Upper lobe of left lung (tissue), 6 donors: ENCODE measurements at regions not wholly inside any gene's neighbourhood (a gene's known extent, or its start where the extent isn't known, plus 50 kb on each side); places are given as distances from the start of the nearest gene placed in this dataset.

ENCODE experiments used
- ATAC-seq, 2 donors: fragments of 200-7000 bp; cut with Tn5 transposase; one replicate each; pipeline ENCODE4 v1.9.1; 2022; ENCODE audit warnings: mild to moderate bottlenecking in 2 of 2, moderate library complexity in 2 of 2; ENCODE audit not compliant: low FRiP score in 2 of 2
- DNase-seq, 2 donors: peaks; one replicate each; pipeline ENCODE4 v3.0.0-alpha.2; 2019 to 2020
- H3K27ac ChIP-seq, 4 donors: fragments of 200-600 bp; sonication (generic); one replicate each; pipeline ENCODE4 v1.5.1; 2016 to 2019
- H3K27me3 ChIP-seq, 4 donors: fragments of 200-600 bp; sonication (generic); one replicate each; pipeline ENCODE4 v1.5.1; 2017 to 2019
- H3K36me3 ChIP-seq, 4 donors: fragments of 200-600 bp; sonication (generic); one replicate each; pipeline ENCODE4 v1.5.1; 2016 to 2019
- H3K4me1 ChIP-seq, 4 donors: fragments of 200-600 bp; sonication (generic); one replicate each; pipeline ENCODE4 v1.5.1; 2018 to 2019
- H3K4me3 ChIP-seq, 4 donors: fragments of 200-600 bp; sonication (generic); one replicate each; pipeline ENCODE4 v1.5.1; 2017 to 2019; ENCODE audit warnings: mild to moderate bottlenecking in 2 of 4, moderate library complexity in 1 of 4
- H3K9me3 ChIP-seq, 4 donors: fragments of 200-600 bp; sonication (generic); one replicate each; pipeline ENCODE4 v1.5.1; 2018 to 2019
- CTCF ChIP-seq, 6 experiments: fragments of 450-650 bp in 4 of 6; fragments of 200-600 bp in 2 of 6; sonication (generic) in 2 of 6; IDR thresholded peaks; one replicate each; pipeline ENCODE4 v1.5.1; 2016 to 2019; ENCODE audit warnings: antibody characterized with exemption in 6 of 6
- EP300 ChIP-seq, 4 donors: sonication (generic); formaldehyde crosslinking; IDR thresholded peaks; one replicate each; pipeline ENCODE4 v1.5.1; 2017; ENCODE audit warnings: antibody characterized with exemption in 4 of 4, control low read depth in 2 of 4
- POLR2A ChIP-seq, 4 donors: fragments of 450-650 bp; IDR thresholded peaks; one replicate each; pipeline ENCODE4 v1.5.1; 2016 to 2017; ENCODE audit warnings: antibody characterized with exemption in 4 of 4, mild to moderate bottlenecking in 2 of 4
- POLR2AphosphoS5 ChIP-seq, 2 donors: sonication (generic); formaldehyde crosslinking; IDR thresholded peaks; one replicate each; pipeline ENCODE4 v1.5.1; 2017; ENCODE audit warnings: antibody characterized with exemption in 2 of 2
- WGBS, 2 donors: methylation state at CpG; one replicate each; pipeline ENCODE4 v1.1.5; 2017 to 2018; 5-methylcytosine and 5-hydroxymethylcytosine counted together
- donor health status: DM: no; HTN: no; CAD: no; lungs with moderate emphysema.
- donor health status: DM: no; HTN: yes; CAD: no; lungs with severe emphysema.

- H3K4me1 ChIP-seq: peaks cover 0 to 5% (median 0%) of the 10 kb centered on the region in 4 donors
- no peak for ATAC-seq
- H3K9me3 ChIP-seq: no peaks in the 10 kb centered on the region
- no peak overlapping the region for H3K4me3 ChIP-seq
- TF ChIP-seq EP300 (IDR thresholded peaks at IDR 0.05): no peak
- TF ChIP-seq CTCF (IDR thresholded peaks at IDR 0.05): no peak
- no peak for TF ChIP-seq POLR2A (IDR thresholded peaks at IDR 0.05)
- TF ChIP-seq POLR2AphosphoS5 (IDR thresholded peaks at IDR 0.05): no peak
- no peak for DNase-seq
- no peaks in the 10 kb centered on the region for H3K36me3 ChIP-seq
- H3K27ac ChIP-seq: no peak overlapping the region
- no peaks in the 10 kb centered on the region for H3K27me3 ChIP-seq
These were observed 101.2 kb upstream of the EFNA5 start for GRCh38 chr5:107771926-107772325.

- DNase-seq (no peak), ATAC-seq (no peak)
- Histone ChIP-seq H3K27ac (no peak overlapping the region), H3K27me3 (no peaks in the 10 kb centered on the region), H3K4me1 (peaks cover 0 to 5% (median 0%) of the 10 kb centered on the region in 4 donors), H3K9me3 (no peaks in the 10 kb centered on the region), H3K36me3 (no peaks in the 10 kb centered on the region), H3K4me3 (no peak overlapping the region)
- TF ChIP-seq POLR2A (IDR thresholded peaks at IDR 0.05) (no peak), EP300 (IDR thresholded peaks at IDR 0.05) (no peak), CTCF (IDR thresholded peaks at IDR 0.05) (no peak), POLR2AphosphoS5 (IDR thresholded peaks at IDR 0.05) (no peak)
- WGBS, 2 donors: 82 to 90% methylated on average over 7 of the region's 7 CpGs
These were observed 99.3 kb upstream of the EFNA5 start for GRCh38 chr5:107770051-107770450.

- H3K4me1 ChIP-seq: peaks cover 0 to 5% (median 0%) of the 10 kb centered on the region in 4 donors
- H3K4me3 ChIP-seq: no peak overlapping the region
- H3K27me3 ChIP-seq: no peaks in the 10 kb centered on the region
- 79 to 83% methylated on average over 5 of the region's 5 CpGs for WGBS, 2 donors
- ATAC-seq (no peak), DNase-seq (no peak)
- no peaks in the 10 kb centered on the region for H3K36me3 ChIP-seq
- TF ChIP-seq POLR2A (IDR thresholded peaks at IDR 0.05): no peak
- no peak for TF ChIP-seq CTCF (IDR thresholded peaks at IDR 0.05)
- no peak for TF ChIP-seq POLR2AphosphoS5 (IDR thresholded peaks at IDR 0.05)
- no peak for TF ChIP-seq EP300 (IDR thresholded peaks at IDR 0.05)
- no peak overlapping the region for H3K27ac ChIP-seq
- H3K9me3 ChIP-seq: no peaks in the 10 kb centered on the region
These were observed 98.8 kb upstream of the EFNA5 start for GRCh38 chr5:107769519-107769918.

GRCh38 chr5:107766972-107767371, 96.2 kb upstream of the EFNA5 start:
- no peak overlapping the region for H3K27ac ChIP-seq
- H3K36me3 ChIP-seq: no peaks in the 10 kb centered on the region
- ATAC-seq: no peak
- no peaks in the 10 kb centered on the region for H3K27me3 ChIP-seq
- no peaks in the 10 kb centered on the region for H3K9me3 ChIP-seq
- TF ChIP-seq POLR2A (IDR thresholded peaks at IDR 0.05) (no peak), POLR2AphosphoS5 (IDR thresholded peaks at IDR 0.05) (no peak), EP300 (IDR thresholded peaks at IDR 0.05) (no peak), CTCF (IDR thresholded peaks at IDR 0.05) (no peak)
- DNase-seq: no peak
- no peaks in the 10 kb centered on the region for H3K4me1 ChIP-seq
- 91 to 96% methylated on average over 3 of the region's 3 CpGs for WGBS, 2 donors
- H3K4me3 ChIP-seq: no peak overlapping the region

GRCh38 chr5:107766439-107766838, 95.7 kb upstream of the EFNA5 start:
- DNase-seq: no peak
- no peak overlapping the region for H3K27ac ChIP-seq
- H3K9me3 ChIP-seq: no peaks in the 10 kb centered on the region
- H3K4me1 ChIP-seq: no peaks in the 10 kb centered on the region
- ATAC-seq: no peak
- TF ChIP-seq EP300 (IDR thresholded peaks at IDR 0.05): no peak
- no peak for TF ChIP-seq POLR2A (IDR thresholded peaks at IDR 0.05)
- TF ChIP-seq CTCF (IDR thresholded peaks at IDR 0.05): no peak
- TF ChIP-seq POLR2AphosphoS5 (IDR thresholded peaks at IDR 0.05): no peak
- H3K27me3 ChIP-seq: no peaks in the 10 kb centered on the region
- H3K36me3 ChIP-seq: no peaks in the 10 kb centered on the region
- H3K4me3 ChIP-seq: no peak overlapping the region
- WGBS, 2 donors: 51 to 53% methylated on average over 5 of the region's 5 CpGs
